GM18502 (cell line): ENCODE measurements at regions not wholly inside any gene's neighbourhood (a gene's known extent, or its start where the extent isn't known, plus 50 kb on each side); places are given as distances from the start of the nearest gene placed in this dataset.
"Not testable (repeated sequence)": the region's sequence is repeated elsewhere in the genome, so short reads cannot be mapped to it uniquely, and the experiment has no call there.

Experiments
- ATAC-seq: cut with Tn5 transposase; IDR thresholded peaks from one replicate; pipeline ENCODE4 v1.9.1; 2021; ENCODE audit warnings: mild to moderate bottlenecking; ENCODE audit not compliant: unreplicated experiment, poor library complexity

DNA sequence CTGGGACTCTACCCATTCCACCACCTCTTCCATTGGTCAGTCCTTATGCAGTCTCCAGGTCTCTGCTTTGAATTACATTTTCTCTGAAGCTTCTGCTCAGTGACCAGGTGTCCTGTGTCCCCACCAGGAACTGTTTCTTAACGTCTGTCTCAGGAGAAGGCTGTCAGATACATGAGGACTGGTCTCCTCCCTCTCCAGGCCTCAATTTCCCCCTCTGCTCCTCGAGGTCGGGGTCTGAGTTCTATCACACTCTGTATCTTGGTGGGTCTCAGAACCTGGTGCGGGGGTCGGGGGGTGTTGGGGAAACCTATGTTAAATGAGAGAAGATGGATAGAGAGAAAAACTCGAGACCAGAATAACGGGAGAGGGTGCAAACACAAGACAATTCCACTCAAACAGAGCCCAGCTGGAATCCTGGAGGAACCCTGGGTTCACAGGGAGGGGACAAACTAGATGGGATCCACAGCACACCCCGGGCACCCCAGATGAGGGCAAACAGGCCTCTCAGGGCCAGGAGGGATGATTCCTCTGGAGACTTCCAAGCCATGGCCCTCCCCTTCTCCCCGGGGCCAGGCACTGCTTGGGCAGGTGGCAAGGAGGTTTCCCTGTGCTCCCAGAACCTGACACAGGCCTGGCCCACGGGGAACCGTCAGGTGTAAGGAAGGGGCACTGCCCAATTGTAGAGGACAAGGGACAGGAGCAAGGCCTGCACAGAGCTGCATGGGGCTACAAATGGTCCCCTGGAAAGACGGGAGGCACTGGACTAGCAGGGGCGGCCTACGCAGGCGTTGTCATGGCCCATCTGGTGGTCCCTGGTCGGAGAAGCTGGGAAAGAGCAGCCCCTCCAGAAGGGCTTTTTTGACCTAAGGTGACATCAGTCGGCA lies 313.2 kb upstream of the DIO3 start:
- no peak for ATAC-seq

DNA sequence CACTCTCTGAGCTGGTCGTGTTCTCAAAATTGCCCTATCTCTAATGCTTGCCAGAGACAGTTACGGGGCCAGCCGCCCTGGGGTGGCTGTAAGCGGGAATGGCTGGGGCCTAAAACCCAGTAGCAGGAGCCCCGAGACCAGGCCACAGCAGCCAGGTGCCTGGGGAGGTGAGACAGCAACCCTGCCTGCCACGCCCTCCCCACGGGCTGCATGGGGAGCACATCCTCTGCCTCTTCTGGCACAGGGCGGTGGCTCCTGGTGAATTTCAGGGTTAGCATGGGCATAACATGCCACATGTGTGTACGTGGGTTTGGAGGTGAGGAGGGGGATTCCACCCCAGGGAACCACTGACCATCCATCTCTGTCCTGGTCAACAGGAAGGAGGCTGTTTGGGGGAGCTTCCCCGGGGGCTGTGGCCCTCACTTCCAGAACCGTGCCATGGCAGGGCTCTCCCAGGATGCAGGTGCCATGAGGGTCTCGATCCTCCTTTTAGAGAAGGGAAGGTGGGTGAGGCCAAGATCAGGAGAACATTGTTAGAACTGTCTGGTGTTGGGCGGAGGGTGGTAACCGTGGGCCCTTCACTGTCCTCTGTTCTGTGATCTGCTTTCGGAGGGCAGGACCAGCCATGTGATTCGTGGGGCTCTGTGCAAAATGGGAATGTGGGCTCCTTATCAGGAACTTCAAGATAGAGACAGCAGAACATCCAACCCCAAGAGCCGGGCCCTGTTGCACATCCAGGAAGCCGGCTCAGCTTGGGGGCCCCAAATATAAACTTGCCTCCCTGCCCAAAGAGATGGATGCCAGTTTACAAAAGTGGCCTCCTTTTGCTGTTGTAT lies 312.2 kb upstream of the DIO3 start:
- ATAC-seq: no peak

DNA sequence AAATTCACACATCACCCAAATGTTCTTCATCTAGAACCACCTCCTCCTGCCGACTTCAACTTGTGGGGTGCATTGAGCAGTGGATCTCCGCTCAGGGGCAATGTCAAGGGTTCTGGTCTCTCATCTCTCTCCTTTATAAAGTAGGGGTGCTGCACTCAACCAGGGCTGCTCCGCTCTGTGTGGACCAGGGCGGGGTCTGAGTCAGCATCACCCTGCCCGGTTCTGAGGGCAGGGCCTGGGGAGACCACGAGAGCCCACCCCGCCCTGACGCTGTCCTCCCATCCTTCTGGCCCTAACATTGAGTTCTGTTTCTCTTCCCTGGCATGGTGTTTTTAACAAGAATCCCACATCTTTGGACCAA lies 311.6 kb upstream of the DIO3 start:
- no peak for ATAC-seq

- ATAC-seq: no peak
These were observed 310.9 kb upstream of the DIO3 start for GRCh38 chr14:101250336-101250947.

- ATAC-seq: no peak
These were observed 310.1 kb upstream of the DIO3 start for GRCh38 chr14:101250948-101251811.

DNA sequence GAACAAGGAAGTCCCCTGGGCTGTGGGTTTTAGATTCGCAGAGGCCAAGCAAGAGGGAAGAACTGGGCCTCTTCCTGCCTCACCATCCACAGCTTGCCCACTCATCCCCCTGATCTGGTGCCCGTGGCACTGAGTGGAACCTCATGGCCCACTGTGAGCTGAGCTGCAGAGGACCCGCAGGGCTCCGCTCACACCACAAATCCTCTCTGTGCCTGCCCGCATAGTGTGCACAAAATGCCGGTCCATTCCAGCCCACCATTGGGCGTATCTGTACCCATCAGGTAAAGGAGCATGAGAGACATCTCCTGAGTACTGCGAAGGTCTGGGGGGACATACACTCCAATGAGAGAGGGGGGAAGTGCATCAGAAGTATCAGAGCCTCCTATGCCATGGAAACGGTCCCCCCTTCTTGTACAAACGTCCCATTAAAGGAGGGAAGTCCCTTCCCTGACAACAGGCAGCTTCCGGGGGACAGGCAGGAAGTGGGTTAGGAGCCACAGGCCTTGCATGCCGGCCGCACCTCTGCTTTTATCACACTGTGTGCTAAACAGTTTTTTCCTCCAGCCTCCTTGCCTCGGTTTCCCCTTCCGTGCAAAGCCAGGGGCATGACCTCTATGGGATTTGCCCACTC lies 309.4 kb upstream of the DIO3 start:
- no peak for ATAC-seq

- ATAC-seq: no peak
These were observed 308.7 kb upstream of the DIO3 start for GRCh38 chr14:101252443-101253214.

DNA sequence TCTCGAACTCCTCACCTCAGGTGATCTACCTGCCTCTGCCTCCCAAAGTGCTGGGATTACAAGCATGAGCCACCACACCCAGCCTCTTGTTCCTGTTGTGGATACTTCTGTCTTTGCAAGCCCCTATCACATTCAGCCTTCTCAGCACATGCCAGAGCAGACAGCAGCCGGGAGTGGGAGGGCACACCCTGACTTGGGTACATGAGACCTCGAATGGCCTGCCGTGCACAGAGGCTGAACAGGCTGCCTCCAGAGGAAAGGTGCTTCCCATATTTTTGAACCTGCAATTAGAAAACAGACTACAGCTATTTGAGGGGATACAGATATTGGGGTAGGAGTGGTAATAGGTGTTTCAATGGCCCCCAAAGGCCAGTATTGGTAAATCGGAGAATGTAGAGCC lies 307.3 kb upstream of the DIO3 start:
- ATAC-seq: no peak

DNA sequence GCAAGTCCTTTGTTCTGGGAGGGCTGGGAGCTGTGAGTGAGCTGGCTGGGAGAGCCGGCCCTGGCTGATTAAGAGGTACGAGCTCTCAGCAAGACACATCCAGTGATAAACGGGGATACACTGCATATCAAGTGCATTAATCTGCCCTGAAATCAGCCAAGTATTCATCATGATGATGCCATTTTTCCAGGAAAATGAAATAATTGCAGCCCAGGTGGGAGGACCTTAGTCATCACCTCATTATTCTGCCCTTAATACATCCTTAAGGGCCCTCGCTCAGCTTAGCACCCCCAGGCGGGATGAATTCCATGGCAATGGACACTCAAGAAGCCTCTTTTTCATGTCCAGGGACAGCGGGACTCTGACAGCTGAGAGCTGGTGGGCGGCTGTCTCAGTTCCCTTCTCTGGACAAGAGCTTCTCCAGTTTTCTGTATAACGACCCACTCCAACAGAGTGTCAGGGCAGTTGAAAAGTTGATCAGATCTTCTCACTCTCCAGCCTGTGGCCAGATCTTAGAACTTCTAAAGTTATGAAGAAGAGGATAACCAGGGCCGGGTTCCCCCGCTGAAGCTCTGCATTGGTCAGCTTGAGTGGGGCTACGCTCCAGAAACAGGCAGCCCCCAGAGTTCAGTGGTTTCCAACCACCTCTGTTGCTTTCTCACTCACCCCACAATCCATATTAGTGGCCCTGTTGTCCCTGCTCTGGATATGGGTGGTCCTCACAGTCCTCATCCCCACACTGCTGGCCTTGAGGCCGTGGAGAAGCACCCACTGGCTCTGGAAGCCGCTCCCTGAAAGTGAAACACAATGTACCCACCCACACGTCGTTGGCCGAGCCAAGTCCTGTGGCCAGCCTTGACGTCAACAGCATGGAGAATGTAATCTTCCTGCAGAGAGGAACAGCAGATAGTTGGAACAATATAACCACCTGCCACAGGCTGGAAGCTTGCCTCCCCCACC lies 306.2 kb upstream of the DIO3 start:
- ATAC-seq: no peak

DNA sequence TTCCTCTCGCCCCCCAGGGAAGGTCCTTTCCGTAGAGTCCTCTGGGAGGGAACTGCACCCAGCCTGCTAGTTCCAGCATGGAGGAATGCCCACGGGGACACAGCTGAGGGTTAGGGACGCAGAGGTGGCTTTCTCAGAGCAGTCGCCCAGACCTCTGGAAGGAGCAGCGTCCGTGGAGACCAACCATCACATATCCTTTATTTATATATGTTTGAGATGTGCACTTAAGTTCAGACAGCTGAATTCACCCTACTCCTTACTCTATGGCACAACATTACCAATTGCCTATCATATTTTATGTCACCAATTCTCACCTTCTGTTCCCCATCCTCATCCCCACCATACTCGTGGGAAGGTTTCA lies 305.6 kb upstream of the DIO3 start:
- no peak for ATAC-seq

DNA sequence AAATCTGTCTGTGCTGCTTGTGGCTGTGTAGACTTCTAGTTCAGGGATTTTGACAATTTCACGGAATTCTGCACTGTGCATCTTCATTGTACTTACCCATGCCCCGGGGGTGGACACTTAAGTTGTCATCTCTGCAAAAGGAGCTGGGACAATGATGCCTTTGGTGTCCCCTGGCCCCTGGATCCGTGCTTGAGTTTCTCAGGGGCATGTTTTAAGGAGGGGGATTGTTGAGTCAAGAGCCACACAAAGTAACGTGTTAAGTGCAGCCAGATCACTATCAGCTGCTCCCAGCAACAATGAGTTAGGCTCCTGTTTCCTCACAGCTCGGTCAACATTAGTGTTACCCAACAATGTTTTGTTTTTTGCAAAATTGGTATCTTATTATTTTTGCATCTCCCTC lies 305.0 kb upstream of the DIO3 start:
- ATAC-seq: no peak

DNA sequence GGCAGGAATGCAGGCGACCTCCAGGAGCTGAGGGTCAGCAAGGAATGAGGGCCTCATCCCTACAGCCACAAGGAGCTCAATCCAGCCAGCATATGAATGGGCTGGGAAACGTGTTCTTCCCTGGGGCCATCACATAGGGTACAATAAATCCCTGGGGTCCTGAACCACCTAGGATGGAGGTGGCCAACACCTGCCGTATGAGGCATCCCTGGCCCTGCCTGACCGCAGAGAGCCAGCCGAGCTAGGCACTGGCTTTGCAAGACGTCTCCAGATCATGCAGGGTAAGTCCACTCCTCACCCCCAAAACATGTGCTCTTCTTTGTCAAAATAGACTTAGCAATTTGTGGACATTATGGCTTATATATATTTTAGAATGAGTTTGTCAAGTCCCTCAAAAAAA lies 303.7 kb upstream of the DIO3 start:
- no peak for ATAC-seq

- ATAC-seq: no peak
These were observed 301.5 kb upstream of the DIO3 start for GRCh38 chr14:101259748-101260147.

GRCh38 chr14:101266441-101266840 lies 294.9 kb upstream of the DIO3 start:
- ATAC-seq: not testable (repeated sequence)

DNA sequence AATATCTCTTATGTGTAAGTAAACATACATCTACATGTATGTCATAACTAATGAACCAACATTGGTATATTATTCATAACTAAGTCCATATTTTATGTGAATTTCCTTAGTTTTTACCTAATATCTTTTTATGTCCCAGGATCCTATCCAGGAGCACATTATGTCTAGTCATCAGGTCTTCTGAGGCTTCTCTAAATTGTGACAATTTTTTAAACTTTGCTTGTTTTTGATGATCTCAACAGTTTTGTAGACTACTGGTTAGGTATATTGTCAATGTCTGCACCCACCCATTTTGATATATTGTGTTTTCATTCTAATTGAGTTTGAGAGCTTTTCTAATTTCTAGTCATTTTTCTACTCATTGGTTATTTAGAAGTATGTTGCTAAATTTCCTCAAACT lies 288.2 kb upstream of the DIO3 start:
- no peak for ATAC-seq

DNA sequence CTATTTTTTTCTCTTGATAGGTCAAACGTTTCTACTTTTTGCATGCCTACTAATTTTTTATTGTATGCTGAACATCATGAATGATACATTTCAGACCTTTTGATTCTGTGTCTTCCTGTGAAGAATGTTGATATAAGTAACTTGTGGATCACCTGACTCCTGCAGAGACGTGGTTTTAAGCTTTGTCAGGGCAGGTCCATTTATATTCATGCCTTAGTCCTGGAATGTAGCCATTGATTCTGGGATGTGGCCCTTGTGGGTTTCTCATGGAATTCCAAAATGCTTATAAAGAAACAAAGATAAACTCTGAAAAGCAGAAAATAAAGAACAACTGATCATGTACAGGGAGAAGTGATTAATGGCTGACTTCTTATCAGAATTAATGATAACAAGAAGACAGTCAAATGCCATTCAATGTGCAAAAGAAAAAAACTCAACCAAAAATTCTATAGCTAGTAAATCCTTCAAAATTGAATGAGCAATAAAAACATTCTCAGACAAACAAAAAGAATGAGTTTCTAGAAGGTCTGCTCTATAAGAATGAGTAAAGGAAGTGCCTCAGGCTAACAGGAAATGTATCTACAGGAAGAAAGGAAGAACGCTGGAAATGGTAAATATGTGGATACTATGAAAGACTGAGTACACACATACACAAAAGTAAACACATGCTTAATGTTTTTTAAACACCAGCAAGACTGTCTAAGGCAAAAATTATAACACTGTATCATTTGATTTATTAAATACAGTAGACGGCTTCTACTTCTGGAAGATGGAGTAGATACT lies 284.8 kb upstream of the DIO3 start:
- no peak for ATAC-seq

GRCh38 chr14:101282418-101282817 lies 278.9 kb upstream of the DIO3 start:
- ATAC-seq: no peak
